Caki2 (cell line): ENCODE measurements at regions not wholly inside any gene's neighbourhood (a gene's known extent, or its start where the extent isn't known, plus 50 kb on each side); places are given as distances from the start of the nearest gene placed in this dataset.
"Not testable (repeated sequence)": the region's sequence is repeated elsewhere in the genome, so short reads cannot be mapped to it uniquely, and the experiment has no call there.

Experiments used
- DNase-seq: peaks from one replicate; pipeline ENCODE4 v3.0.0-alpha.2; 2015; ENCODE audit warnings: low read depth
- in situ Hi-C: cut with HindIII; loops from 2 replicates; pipeline ENCODE4 v1.10.0; 2016; ENCODE audit warnings: low sequenced_read_pairs, low pct_unique_long_range_greater_than_20kb, mixed read lengths

DNA sequence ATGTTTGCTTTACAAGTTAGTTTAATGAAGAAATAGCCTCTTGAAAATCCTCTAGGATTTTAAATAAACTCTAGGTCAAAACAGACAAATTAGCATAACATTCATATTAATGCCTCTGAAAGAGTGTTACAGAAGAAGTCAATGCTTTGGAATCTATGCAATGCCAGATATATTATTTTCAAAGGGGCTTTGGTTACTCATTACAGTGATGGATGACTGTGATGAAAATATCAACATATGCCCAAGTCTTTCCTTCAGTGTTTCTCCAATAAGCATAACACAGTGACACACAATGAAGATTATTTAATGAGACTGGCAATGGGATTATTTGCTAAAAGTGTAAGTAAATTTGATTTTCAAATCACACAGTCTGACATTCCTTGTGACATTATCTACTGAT, 1247.2 kb downstream of the ROBO2 start:
- in situ Hi-C loops = no loop called here
- no peak for DNase-seq

DNA sequence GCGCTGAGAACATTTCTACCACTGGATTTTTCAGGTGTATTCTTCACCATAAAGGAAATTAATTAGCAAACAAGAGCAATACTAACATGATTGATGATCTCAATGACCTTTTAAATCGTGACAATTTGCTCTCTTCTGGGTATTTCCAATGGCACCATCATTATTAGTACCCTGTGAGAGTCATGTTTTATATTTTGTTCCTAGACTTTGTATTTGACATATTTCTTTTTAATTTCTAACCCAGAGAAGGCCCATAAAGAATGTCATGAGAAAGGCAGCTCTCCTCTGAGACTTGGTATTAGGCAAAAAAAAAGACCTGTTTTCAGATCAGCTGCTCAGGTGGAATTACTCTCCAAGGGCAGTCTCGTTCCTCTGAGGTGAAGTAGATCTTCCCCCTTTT, 1253.4 kb downstream of the ROBO2 start:
- no peak for DNase-seq
- in situ Hi-C loops = no loop called here

DNA sequence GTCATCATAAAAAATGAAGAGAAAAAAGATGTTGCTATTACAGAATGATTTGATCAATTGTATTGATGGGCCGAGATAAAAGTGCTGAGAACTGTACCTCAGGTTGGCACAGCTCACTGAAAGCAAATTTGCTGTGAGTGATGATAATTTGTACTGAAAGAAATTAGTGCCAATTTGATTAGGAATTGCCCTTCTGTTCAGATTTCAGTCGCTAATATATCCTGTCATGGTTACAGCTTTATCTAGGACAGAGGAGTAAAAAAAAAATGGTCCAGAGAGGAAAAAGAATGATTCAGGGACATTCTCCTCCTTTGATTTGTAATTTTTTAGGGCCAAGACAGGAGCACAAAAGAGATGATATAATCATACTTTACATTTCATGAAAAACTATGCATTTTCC, 1264.2 kb downstream of the ROBO2 start:
- no peak for DNase-seq
- in situ Hi-C loops = no loop called here

DNA sequence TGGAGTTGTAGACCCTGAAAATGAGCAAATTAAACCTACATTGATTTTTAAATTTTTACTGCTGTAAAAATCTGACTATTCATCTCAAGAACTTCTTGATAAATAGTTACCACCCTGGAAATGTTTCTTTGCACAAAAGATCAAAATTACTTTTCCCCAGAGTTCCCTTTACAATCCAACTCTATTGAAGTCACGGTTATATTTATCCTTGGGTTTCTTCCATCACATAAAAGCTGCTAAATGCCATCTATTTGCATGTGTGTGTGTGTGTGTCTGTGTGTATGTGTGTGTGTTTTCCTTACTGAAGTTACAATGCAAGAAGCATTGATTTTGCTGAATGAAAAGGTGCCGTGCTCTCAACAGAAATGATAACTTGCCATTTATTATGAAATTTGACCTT, 1273.0 kb downstream of the ROBO2 start:
- in situ Hi-C loops = no loop called here
- DNase-seq = no peak

DNA sequence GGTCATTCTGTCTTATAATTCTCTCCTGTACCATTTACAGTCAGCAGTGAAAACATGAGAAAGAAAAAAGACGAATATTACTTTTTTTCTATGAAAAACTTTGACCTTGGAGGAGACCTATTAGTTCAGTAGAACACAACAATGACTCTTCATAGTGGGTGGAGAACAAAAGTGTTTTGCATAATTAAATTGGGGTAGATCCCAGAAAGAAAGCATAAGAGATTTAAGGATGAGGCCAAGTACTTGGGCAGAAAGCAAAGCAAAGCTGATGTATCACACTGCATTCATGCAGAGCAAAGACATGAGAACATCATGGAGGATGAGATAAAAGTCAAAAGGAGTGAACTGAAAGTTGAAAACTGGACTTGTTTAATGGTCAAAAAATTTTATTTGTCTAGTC, 1273.4 kb downstream of the ROBO2 start:
- in situ Hi-C loops = no loop called here

DNA sequence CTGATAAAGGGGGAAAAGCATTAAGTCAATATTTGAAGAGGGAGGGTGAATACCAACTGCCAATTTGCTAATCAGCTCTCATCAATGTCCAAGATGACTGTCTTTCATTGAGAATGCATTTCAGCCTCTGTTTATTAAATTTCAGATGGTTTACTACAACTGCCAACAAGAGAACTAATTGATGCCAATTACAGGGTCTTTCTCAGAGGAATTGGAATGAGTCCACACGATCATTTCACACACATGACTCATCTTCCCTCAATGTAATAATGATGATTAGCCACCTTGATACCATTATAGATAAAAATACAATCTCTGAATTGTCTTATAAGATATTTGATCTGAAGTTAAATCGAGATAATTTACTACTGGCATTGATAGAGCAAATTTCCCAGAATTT, 1274.4 kb downstream of the ROBO2 start:
- no peak for DNase-seq
- in situ Hi-C loops = no loop called here

More for the DNA sequence above, 1273.4 kb downstream of the ROBO2 start:
- no peak for DNase-seq

DNA sequence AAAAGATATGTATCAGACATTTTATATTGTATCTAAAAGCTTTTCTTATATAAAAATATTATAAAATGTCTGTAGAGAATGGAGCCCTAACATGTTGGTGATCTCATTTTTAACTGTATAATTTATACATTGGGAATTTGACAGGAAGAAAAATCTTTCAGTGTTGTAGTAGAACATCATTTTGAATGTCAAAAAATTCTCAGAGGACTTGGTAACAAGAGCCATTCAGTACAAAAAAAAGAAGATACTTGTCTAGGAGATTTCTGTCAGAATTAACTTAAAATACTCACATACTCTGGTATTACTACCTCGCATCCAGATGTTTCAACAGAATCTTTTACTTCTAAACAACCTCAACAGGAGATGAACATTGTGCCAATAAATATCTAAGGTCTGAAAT, 1277.9 kb downstream of the ROBO2 start:
- in situ Hi-C loops = no loop called here
- no peak for DNase-seq

DNA sequence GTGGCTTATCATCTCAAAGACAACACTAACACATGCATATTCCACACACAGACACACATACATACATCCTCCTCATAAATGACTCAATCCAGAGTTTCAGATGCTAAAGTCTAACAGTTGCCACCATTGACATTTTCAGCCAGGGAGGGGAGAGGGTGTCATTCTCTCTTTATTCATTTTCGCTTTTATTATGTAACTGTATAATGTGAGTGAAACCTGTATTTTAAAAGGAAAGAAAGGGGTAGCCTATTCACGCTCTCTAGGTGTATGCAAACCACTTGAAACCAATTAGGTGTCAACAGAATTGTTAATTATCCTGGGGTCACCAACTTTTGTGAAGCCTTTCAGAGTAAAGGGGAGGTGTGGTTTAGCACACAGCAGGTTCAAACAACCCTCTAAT, 1282.9 kb downstream of the ROBO2 start:
- DNase-seq = no peak
- in situ Hi-C loops = no loop called here

DNA sequence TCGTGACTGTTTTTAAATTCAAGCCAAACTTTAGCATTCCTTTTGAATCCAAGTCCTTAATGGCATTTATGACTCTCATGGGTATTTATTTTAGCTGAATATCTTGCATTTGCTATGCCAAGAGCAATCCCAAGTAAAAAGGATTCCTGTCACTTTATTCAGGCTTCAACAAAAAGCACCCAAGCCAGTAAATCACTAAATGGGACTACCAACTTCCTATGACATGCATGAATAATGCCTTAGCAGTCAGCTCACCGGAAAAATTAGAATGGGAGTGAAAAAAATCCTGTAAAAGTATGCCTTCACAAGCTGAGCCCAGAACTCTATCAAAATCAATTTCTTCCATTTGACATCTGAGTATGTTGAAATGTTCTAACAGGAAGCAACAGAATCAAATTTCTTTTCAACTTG, 1297.9 kb downstream of the ROBO2 start:
- DNase-seq = no peak

DNA sequence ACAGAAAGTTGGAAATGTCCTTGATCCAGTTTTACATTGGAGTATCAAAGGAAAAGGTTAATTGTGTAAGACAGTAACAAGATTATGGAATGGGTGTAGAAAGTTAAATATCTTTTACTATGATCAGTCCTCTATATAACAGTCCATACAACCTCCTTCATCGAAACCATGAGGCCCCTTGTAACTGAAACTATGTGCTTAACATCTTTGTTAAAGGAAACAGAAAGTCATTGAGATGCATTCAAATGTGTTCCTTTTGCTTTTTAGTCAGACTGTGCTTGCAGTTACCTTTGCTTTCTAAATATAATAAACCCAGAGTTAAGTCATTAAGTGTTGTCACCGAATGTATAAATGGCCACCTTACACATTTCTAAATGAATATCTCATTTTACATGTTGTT, 1298.5 kb downstream of the ROBO2 start:
- in situ Hi-C loops = no loop called here
- no peak for DNase-seq

More for the DNA sequence above, 1297.9 kb downstream of the ROBO2 start:
- in situ Hi-C loops = no loop called here

DNA sequence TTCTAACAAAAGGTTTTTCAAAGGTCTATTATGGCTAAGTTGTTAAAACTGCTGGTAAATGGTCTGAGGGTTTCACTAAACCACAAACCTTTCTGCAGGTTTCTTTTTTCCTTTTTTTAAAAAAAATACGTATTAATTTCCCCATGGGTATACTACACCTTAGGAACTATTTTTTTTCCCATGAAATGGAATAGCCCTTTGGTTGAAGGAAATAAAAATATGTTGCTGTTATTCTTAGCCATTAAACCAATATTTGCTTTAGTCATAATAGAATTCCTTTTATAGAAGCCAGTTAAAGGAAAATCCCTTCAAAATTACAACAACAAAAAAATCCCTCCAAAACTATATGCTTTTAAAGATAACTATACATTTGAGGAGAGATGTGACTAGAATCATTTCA, 1303.3 kb downstream of the ROBO2 start:
- no peak for DNase-seq
- in situ Hi-C loops = no loop called here

DNA sequence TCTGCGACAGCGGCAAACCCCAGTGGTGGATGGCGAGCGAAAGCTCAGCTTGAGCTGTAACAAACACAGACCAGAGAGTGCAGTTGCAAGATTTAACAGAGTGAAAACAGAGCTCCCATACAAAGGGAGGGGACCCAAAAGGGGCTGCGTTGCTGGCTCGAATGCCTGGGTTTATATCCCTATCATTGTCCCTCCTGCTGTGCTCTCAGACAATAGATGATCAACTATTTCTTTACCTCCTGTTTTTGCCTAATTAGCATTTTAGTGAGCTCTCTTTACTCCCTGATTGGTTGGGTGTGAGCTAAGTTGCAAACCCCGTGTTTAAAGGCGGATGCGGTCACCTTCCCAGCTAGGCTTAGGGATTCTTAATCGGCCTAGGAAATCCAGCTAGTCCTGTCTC, 1304.4 kb downstream of the ROBO2 start:
- DNase-seq, in situ Hi-C loops: not testable (repeated sequence)

DNA sequence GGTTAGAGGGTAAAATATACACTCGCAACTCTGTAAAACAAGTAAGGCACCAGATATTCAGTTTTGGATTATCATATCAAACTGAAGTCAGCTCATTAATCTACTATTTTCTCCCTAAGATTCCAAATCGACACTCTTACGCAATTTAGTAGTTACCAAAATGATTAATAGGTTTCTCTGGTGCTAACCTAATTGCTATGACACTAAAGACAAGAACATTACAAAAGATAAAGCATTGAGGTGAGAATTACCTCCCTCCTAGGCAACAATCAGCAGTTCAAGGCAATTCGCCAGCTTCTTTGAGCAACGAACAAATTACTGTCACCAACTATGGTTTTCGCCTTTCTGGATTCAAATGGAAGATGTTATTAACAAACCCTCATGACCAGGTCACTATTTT, 1305.0 kb downstream of the ROBO2 start:
- in situ Hi-C loops = no loop called here
- DNase-seq = no peak

DNA sequence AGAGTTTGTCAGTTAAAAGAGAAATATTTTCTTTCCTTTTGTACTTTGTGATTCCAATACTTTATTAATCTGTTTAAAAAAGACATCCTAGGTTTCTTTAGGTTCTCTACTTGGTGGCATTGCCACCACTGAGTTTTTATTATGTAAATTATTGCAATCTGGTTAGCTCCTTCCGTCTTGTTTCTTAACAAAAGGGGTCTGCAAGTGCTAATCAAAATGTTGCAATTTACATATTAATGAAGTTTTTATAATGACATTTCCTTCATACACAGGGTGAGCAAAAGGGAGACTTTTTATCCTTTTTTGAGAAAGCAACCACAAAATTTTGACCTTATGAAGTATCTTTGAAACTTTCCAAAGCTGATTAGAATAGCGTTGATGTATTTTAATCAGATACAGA, 1307.3 kb downstream of the ROBO2 start:
- in situ Hi-C loops = no loop called here
- no peak for DNase-seq

DNA sequence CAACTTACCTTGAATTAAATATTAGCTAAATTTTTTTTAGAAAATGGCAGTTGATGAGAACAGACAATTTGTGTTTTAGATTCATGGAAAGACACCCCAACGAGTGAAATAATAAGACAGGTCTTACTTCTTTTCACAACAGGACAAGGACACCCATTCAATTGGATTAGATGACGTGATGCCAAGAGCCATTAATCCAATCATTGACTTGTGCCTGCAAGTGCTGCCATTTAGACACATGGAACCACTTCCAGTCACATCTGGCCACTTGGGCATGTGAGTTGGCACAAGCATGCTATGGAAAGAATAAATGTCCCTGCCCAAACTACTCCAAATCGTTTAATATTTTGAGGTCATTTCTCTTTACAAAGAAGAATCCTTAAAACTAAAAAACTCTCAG, 1308.8 kb downstream of the ROBO2 start:
- in situ Hi-C loops = no loop called here

DNA sequence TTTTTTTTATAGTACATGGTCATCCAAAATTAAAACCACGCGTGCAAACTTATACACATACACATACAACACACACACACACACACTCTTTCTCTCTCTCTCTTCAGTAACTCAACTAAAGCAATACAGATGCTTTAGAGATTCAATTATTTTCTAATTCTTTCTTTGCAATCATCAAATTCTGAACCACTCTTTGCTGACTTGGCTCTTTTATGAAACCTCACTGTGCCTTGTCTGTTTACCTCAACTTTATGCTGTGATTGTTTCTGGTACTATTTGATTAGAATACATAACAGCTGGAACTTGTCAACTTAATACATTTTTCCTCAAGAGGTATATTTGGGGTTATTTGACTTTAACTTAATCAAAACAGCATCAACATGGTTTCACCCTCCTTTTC, 1309.7 kb downstream of the ROBO2 start:
- in situ Hi-C loops = no loop called here
- no peak for DNase-seq

More for the DNA sequence above, 1308.8 kb downstream of the ROBO2 start:
- no peak for DNase-seq

DNA sequence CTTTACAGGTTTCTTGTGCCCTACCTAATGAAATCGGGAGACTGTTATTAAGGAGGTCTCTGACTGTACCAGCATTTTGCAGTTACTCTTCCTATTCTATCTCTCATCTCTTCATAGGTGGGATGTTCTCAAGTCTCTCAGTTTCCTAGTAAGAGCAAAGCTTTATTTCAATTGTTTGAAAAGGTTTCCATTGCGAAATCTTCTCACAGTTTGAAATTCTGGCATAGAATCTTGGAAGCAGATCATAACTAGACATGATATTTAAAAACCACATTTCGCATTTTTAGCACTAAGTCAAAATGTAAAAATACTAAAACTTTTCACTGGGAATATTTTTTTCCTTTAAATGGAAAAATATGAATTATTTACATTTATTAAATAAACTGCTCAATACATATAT, 1311.4 kb downstream of the ROBO2 start:
- DNase-seq = no peak
- in situ Hi-C loops = no loop called here

DNA sequence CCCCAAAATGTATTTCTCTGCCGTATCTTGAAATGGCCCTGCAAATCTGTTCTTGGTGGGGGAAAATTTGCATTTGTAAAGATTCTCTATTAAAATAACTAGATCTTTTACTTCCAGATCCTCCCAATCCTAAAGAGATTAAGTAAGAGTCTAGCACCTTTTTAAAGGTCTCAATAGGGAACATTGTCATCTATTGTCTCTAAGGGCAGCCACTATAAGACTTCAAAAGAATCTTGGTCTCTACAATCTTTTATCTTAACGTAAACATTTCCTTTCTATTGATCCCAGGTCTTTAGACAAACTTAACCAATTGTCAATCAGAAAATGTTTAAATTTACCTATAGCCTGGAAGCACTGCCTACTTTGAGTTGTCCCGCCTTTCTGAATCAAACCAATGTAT, 1313.3 kb downstream of the ROBO2 start:
- in situ Hi-C loops = no loop called here
- DNase-seq = no peak

DNA sequence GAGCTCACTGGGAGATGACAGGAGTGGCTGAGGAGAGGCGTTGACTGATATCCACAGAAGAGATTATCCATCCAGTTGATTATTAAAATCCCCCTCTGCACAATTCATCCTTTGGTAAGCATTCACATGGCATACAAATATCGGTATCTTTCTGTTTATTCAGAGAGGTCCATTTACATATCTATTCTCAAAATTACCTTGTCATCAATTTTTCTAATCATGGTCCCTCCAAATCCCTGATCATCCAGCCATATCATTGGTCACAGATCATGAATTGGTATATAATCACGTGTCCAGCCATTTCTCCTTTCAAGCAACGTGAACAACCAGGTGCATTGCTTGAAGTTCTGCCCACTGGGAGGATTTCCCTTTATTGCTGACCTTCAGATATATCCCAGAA, 1321.0 kb downstream of the ROBO2 start:
- no peak for DNase-seq
- in situ Hi-C loops = no loop called here

DNA sequence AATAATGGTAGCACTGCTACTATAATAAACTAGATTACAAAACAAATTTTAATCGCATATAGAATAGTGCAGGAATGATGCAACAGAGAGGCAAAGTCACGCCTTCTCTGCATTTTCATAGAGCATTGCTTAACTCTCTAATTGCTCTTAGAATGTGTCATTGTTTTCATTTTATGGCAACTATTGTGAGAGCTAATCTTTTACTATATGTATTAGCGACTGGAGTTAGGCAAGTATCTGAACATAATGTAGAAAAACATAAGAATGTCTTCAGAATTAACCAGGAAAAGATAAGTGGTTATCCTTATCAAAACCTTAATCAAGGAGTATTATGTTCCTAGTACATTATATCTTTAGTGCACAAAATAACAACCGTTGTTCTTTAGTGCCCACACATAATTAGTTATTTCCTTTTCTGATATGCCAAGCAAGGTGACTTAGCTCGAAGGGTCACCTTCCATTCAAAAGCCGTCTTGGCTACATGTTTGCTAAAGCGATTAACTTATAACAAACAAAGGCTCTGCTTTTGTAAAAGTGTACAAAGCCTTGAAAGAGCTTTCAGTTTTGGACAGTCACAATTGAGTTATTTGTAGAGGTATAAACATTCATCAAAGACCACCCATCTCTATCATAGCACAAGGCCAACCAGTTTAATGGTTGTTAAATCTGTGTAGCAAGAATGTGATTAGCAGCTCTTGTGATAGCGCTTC, 1328.9 kb downstream of the ROBO2 start:
- in situ Hi-C loops = no loop called here
- DNase-seq = no peak

DNA sequence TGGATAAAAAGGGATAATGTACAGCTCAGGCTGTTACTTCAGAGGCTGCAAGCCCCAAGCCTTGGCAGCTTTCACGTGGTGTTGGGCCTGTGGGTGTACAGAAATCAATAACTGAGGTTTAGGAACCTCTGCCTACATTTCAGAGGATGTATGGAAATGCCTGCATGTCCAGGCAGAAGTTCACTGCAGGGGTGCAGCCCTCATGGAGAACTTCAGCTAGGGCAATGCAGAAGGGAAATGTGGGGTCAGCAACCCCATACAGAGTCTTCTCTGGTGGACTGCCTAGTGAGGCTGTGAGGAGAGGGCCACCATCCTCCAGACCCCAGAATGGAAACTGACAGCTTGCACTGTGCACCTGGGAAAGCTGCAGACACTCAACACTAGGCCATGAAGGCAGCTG, 1350.3 kb downstream of the ROBO2 start:
- no peak for DNase-seq
- in situ Hi-C loops = no loop called here
